HG02642 (cell line): ENCODE measurements at regions not wholly inside any gene's neighbourhood (a gene's known extent, or its start where the extent isn't known, plus 50 kb on each side); places are given as distances from the start of the nearest gene placed in this dataset.

Experiments
- ATAC-seq: cut with Tn5 transposase; IDR thresholded peaks from one replicate; pipeline ENCODE4 v1.9.1; 2021; ENCODE audit warnings: mild to moderate bottlenecking; ENCODE audit not compliant: unreplicated experiment, poor library complexity

- no peak for ATAC-seq
Observed at GRCh38 chr5:5551499-5551898, 129.0 kb downstream of the ICE1 start.

- no peak for ATAC-seq
Observed at GRCh38 chr5:5546408-5546807, 123.9 kb downstream of the ICE1 start.

GRCh38 chr5:5544094-5544663 lies 121.7 kb downstream of the ICE1 start:
- no peak for ATAC-seq

- no peak for ATAC-seq
Observed at GRCh38 chr5:5542654-5543053, 120.2 kb downstream of the ICE1 start.

GRCh38 chr5:5540065-5540464 lies 117.6 kb downstream of the ICE1 start:
- no peak for ATAC-seq
